ENCODE measurements at regions not wholly inside any gene's neighbourhood (a gene's known extent, or its start where the extent isn't known, plus 50 kb on each side); places are given as distances from the start of the nearest gene placed in this dataset.
"Not testable (repeated sequence)": the region's sequence is repeated elsewhere in the genome, so short reads cannot be mapped to it uniquely, and the experiment has no call there.

DNA sequence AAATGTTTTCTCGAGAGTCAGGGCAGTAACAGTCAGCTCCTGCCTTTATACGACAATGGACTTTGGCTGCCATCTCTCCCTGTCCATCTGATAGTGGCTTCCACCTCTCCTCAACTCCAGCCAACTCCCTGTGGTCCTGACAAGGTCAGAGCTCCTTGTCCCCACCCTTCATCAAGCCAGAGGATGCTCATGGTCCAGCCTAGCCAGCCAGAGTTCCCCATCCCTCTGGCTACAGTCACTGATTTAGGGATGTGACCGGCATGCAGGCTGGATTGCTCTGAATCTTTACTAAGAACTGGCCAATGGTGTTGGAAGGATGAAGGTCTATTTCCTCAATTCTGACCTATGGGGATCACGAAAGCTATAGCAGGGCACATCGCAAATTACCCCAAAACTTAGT lies 156.1 kb downstream of the OR4M2 start:
- TF ChIP-seq CTCF (IDR thresholded peaks at IDR 0.05; ENCODE audit: control extremely low read depth, extremely low read depth, low read depth, missing control alignments): no peak
- CTCF ChIA-PET: interaction anchor here (0.9 to 2.8 kb wide), 8 partner anchors 9 to 1882 kb away, joined by 3 to 12 read pairs (median 5); no protein-coding TSS in a partner anchor
- DNase-seq (ENCODE audit: extremely low spot score): no peak
- POLR2A ChIA-PET: no interaction called here

DNA sequence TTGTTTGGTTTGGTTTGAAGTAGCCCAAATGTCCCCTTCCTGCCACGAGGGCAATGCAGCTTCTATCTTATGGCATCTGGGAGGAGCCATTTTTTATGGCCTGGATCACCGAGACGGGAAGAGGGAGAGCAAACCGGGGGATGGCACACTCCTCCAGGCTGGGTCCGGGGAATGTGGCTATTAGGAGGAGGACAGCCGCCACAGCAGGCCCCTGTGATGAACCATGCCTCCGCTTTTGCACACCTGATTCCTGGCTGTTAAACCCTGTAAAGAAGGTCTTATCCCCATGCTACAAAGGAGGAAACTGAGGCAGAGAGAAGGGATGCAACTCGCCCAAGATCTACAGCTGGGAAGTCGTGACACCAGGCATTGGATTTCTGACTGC lies 157.6 kb downstream of the OR4M2 start:
- POLR2A ChIA-PET: no interaction called here
- CTCF ChIA-PET: interaction anchor here (0.8 to 1.7 kb wide), 3 partner anchors 12 to 1881 kb away, joined by 3 to 4 read pairs (median 3); no protein-coding TSS in a partner anchor
- no peak for TF ChIP-seq CTCF (IDR thresholded peaks at IDR 0.05; ENCODE audit: control extremely low read depth, extremely low read depth, low read depth, missing control alignments)
- no peak for DNase-seq (ENCODE audit: extremely low spot score)

- POLR2A ChIA-PET; DNase-seq (ENCODE audit: extremely low spot score): not testable (repeated sequence)
- CTCF ChIA-PET: interaction anchor here (1.0 to 1.7 kb wide), 2 partner anchors 13 to 1880 kb away, joined by 3 to 4 read pairs; no protein-coding TSS in a partner anchor
Observed at GRCh38 chr15:22238276-22238958, 158.1 kb downstream of the OR4M2 start.

DNA sequence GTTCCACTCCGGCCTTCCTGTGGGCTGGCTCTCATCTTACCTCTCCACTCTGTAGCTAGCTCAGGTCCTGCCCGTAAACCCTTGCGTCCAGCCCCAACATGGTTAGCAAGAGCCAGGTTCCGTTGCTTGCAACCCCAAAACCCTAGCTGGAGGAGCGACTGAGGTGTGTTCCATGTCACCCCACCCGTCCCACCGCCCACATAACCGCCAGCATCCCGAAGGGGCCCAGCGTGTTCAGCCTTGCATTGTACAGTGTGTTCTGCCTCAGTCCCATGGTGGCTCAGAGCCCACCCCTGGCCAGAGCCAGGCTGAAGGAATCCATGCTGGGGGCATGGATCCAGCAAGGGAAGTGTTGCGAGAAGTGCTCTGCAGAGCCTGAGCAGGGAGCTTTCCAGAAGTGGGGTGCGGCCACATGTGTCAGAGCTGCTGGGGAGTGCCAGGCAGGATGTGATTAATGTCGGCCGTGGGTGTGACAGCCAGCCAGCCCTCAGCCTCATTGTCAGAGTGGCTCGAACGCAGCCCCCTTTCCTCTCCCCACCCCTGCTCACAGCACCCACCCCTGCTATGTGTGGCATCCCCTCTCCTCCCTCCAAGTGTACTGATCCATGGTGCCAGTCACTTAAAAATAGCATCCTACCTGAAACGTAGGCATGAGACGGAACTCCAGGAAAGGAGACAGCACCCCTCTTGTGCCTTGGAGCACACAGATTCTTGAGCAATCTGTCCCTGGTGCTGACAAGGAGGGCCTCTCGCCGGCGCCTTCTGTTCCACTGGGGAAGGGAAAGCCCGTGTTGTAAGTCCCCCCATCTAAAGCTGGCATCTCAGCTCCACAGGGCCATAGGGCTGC lies 158.9 kb downstream of the OR4M2 start:
- POLR2A ChIA-PET; DNase-seq (ENCODE audit: extremely low spot score): not testable (repeated sequence)

DNA sequence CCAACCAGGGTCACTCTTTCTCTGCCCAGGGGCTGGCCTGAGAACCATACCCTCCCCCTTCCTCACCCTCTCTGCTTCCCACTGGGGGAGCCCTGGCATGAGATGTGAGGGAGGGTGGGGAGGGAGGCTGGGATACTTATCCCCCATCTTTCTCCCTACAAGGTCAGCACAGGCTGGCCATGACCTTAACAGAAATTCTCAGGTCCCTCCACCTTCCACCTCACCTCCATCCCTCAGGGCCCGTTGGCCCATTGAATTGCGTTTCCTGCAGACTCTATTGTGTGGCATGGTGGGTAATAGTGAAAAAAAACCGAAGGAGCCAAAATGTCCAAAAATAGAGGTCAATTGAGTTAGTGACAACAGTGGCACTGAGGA lies 159.5 kb downstream of the OR4M2 start:
- ChIA-PET CTCF (interaction anchor here (1.0 to 4.2 kb wide), 4 partner anchors 9 to 1884 kb away, joined by 3 to 30 read pairs (median 8); no protein-coding TSS in a partner anchor), POLR2A (no interaction called here)
- no peak for TF ChIP-seq CTCF (IDR thresholded peaks at IDR 0.05; ENCODE audit: control extremely low read depth, extremely low read depth, low read depth, missing control alignments)
- DNase-seq (ENCODE audit: extremely low spot score): no peak

More for the DNA sequence above, 158.9 kb downstream of the OR4M2 start:
- CTCF ChIA-PET: interaction anchor here (1.0 to 1.7 kb wide), 2 partner anchors 13 to 1881 kb away, joined by 3 to 4 read pairs; no protein-coding TSS in a partner anchor

GRCh38 chr15:22240403-22240802 lies 160.1 kb downstream of the OR4M2 start:
- CTCF ChIA-PET: interaction anchor here (2.0 to 4.2 kb wide), 3 partner anchors 9 to 1885 kb away, joined by 7 to 30 read pairs (median 8); no protein-coding TSS in a partner anchor
- no peak for TF ChIP-seq CTCF (IDR thresholded peaks at IDR 0.05; ENCODE audit: control extremely low read depth, extremely low read depth, low read depth, missing control alignments)
- DNase-seq (ENCODE audit: extremely low spot score): no peak
- POLR2A ChIA-PET: no interaction called here

GRCh38 chr15:22240986-22241385 lies 160.7 kb downstream of the OR4M2 start:
- TF ChIP-seq CTCF (IDR thresholded peaks at IDR 0.05; ENCODE audit: control extremely low read depth, extremely low read depth, low read depth, missing control alignments): no peak
- DNase-seq (ENCODE audit: extremely low spot score): no peak
- POLR2A ChIA-PET: no interaction called here
- CTCF ChIA-PET: interaction anchor here (1.1 to 4.2 kb wide), 5 partner anchors 8 to 1885 kb away, joined by 3 to 30 read pairs (median 7); no protein-coding TSS in a partner anchor

Measured in GM10248 (cell line).